Gastrocnemius medialis (tissue), 4 donors: ENCODE measurements at regions not wholly inside any gene's neighbourhood (a gene's known extent, or its start where the extent isn't known, plus 50 kb on each side); places are given as distances from the start of the nearest gene placed in this dataset.

Experiments
- ATAC-seq, 2 donors: fragments of 150-250 bp; one replicate each; pipeline ENCODE4 v1.9.1; 2016
- DNase-seq, 2 donors: peaks; one replicate each; pipeline ENCODE4 v3.0.0-alpha.2; 2019
- H3K27ac ChIP-seq, 4 donors: fragments of 200-600 bp; sonication (generic); 1 replicate in 1 of 4; 2 replicates in 3 of 4; pipeline ENCODE4 v1.5.1; 2016 to 2018; ENCODE audit warnings: mild to moderate bottlenecking in 2 of 4, moderate library complexity in 1 of 4
- H3K27me3 ChIP-seq, 3 donors: fragments of 200-600 bp; sonication (generic) in 2 of 3; 1 replicate in 1 of 3; 2 replicates in 2 of 3; pipeline versions ENCODE4 v1.5.1 to v1.6.0; 2016 to 2019; ENCODE audit warnings: mild to moderate bottlenecking in 1 of 3, moderate library complexity in 1 of 3
- H3K36me3 ChIP-seq, 2 donors: fragments of 200-600 bp; sonication (generic) in 1 of 2; one replicate each; pipeline ENCODE4 v1.5.1; 2017 to 2018
- H3K4me1 ChIP-seq, 2 donors: fragments of 200-600 bp; sonication (generic) in 1 of 2; one replicate each; pipeline ENCODE4 v1.5.1; 2016 to 2017; ENCODE audit warnings: mild to moderate bottlenecking in 2 of 2
- H3K4me3 ChIP-seq, 4 donors: fragments of 200-600 bp; sonication (generic) in 3 of 4; 1 replicate in 1 of 4; 2 replicates in 3 of 4; pipeline ENCODE4 v1.5.1; 2016 to 2019; ENCODE audit warnings: mild to moderate bottlenecking in 2 of 4
- H3K9me3 ChIP-seq, 3 donors: fragments of 200-600 bp; sonication (generic) in 2 of 3; 1 replicate in 1 of 3; 2 replicates in 2 of 3; pipeline ENCODE4 v1.5.1; 2016 to 2019
- CTCF ChIP-seq, 5 experiments: fragments of 450-650 bp in 3 of 5; fragments of 200-600 bp in 2 of 5; sonication (generic) in 2 of 5; IDR thresholded peaks in 4 of 5; conservative IDR thresholded peaks in 1 of 5; 1 replicate in 4 of 5; 2 replicates in 1 of 5; pipeline ENCODE4 v1.5.1; 2016 to 2019; ENCODE audit warnings: antibody characterized with exemption in 5 of 5, mild to moderate bottlenecking in 3 of 5, moderate library complexity in 3 of 5
- POLR2A ChIP-seq, 2 donors: fragments of 450-650 bp; IDR thresholded peaks; one replicate each; pipeline ENCODE4 v1.6.1; 2017; ENCODE audit warnings: antibody characterized with exemption in 2 of 2, mild to moderate bottlenecking in 2 of 2, moderate library complexity in 2 of 2
- in situ Hi-C, 4 donors: fragments of 200-750 bp; cut with MboI; loops; one replicate each; pipeline versions ENCODE4 v1.15.0 to v1.8.0; 2017; ENCODE audit warnings: low sequenced_read_pairs in 4 of 4
- intact Hi-C: fragments of 100-400 bp; cut with DNase I; formaldehyde crosslinking; loops from one replicate; pipeline ENCODE4 v1.15.1; 2023; ENCODE audit warnings: low total_unique reads

GRCh38 chr16:73190688-73191659 lies 143.0 kb upstream of the ZFHX3 start:
- ATAC-seq: no peak
- no peak overlapping the region for H3K27ac ChIP-seq
- intact Hi-C loops (loop anchor here (5.0 to 10.0 kb wide), 3 partner anchors 256 to 526 kb away; no protein-coding TSS in a partner anchor), in situ Hi-C loops (loop anchor here (10.0 to 25.0 kb wide), 4 partner anchors 104 to 696 kb away; no protein-coding TSS in a partner anchor)
- TF ChIP-seq CTCF (IDR thresholded peaks at IDR 0.05 in 4 of 5, conservative IDR thresholded peaks at IDR 0.05 in 1 of 5): no peak
- no peak for TF ChIP-seq POLR2A (IDR thresholded peaks at IDR 0.05)
- no peak overlapping the region for H3K4me3 ChIP-seq
- no peaks in the 10 kb centered on the region for H3K9me3 ChIP-seq
- no peaks in the 10 kb centered on the region for H3K36me3 ChIP-seq
- H3K4me1 ChIP-seq: no peaks in the 10 kb centered on the region
- DNase-seq: no peak
- H3K27me3 ChIP-seq: no peaks in the 10 kb centered on the region

- DNase-seq (no peak), ATAC-seq (no peak)
- TF ChIP-seq POLR2A (IDR thresholded peaks at IDR 0.05) (no peak), CTCF (IDR thresholded peaks at IDR 0.05 in 4 of 5, conservative IDR thresholded peaks at IDR 0.05 in 1 of 5) (no peak)
- intact Hi-C loops: loop anchor here (5.0 to 10.0 kb wide), 3 partner anchors 255 to 525 kb away; no protein-coding TSS in a partner anchor
- Histone ChIP-seq H3K4me3 (no peak overlapping the region), H3K4me1 (no peaks in the 10 kb centered on the region), H3K27ac (no peak overlapping the region), H3K9me3 (no peaks in the 10 kb centered on the region), H3K27me3 (no peaks in the 10 kb centered on the region), H3K36me3 (no peaks in the 10 kb centered on the region)
- in situ Hi-C loops: loop anchor here (10.0 to 25.0 kb wide), 4 partner anchors 103 to 695 kb away; no protein-coding TSS in a partner anchor
Observed at GRCh38 chr16:73190256-73190655, 142.3 kb upstream of the ZFHX3 start.

- DNase-seq (no peak), ATAC-seq (no peak)
- no peaks in the 10 kb centered on the region for H3K27me3 ChIP-seq
- H3K4me3 ChIP-seq: no peak overlapping the region
- H3K4me1 ChIP-seq: no peaks in the 10 kb centered on the region
- H3K9me3 ChIP-seq: no peaks in the 10 kb centered on the region
- in situ Hi-C loops (loop anchor here in 3 of 4 donors (10.0 to 25.0 kb wide), 3 partner anchors 102 to 527 kb away; no protein-coding TSS in a partner anchor), intact Hi-C loops (no loop called here)
- no peak for TF ChIP-seq CTCF (IDR thresholded peaks at IDR 0.05 in 4 of 5, conservative IDR thresholded peaks at IDR 0.05 in 1 of 5)
- no peaks in the 10 kb centered on the region for H3K36me3 ChIP-seq
- H3K27ac ChIP-seq: no peak overlapping the region
Observed at GRCh38 chr16:73189136-73189535, 141.2 kb upstream of the ZFHX3 start.

- in situ Hi-C loops (loop anchor here in 3 of 4 donors (10.0 to 25.0 kb wide), 3 partner anchors 100 to 525 kb away; no protein-coding TSS in a partner anchor), intact Hi-C loops (no loop called here)
- DNase-seq: no peak
Observed at GRCh38 chr16:73186752-73187601, 139.0 kb upstream of the ZFHX3 start.

More at GRCh38 chr16:73186752-73187601, 139.0 kb upstream of the ZFHX3 start:
- no peaks in the 10 kb centered on the region for H3K4me1 ChIP-seq
- no peaks in the 10 kb centered on the region for H3K27me3 ChIP-seq
- no peak for ATAC-seq
- no peaks in the 10 kb centered on the region for H3K36me3 ChIP-seq
- H3K9me3 ChIP-seq: no peaks in the 10 kb centered on the region
- H3K27ac ChIP-seq: no peak overlapping the region
- no peak for TF ChIP-seq POLR2A (IDR thresholded peaks at IDR 0.05)
- TF ChIP-seq CTCF (IDR thresholded peaks at IDR 0.05 in 4 of 5, conservative IDR thresholded peaks at IDR 0.05 in 1 of 5): no peak
- no peak overlapping the region for H3K4me3 ChIP-seq
